Gastroesophageal sphincter (tissue), 4 donors: ENCODE measurements at regions not wholly inside any gene's neighbourhood (a gene's known extent, or its start where the extent isn't known, plus 50 kb on each side); places are given as distances from the start of the nearest gene placed in this dataset.

Experiments used
- ATAC-seq: fragments of 150-250 bp; one replicate; pipeline ENCODE4 v1.9.1; 2016; ENCODE audit warnings: mild to moderate bottlenecking, moderate library complexity
- H3K27ac ChIP-seq, 4 donors: fragments of 200-600 bp; sonication (generic) in 3 of 4; 1 replicate in 3 of 4; 2 replicates in 1 of 4; pipeline ENCODE4 v1.5.1; 2016 to 2019
- H3K27me3 ChIP-seq: fragments of 200-600 bp; sonication (generic); one replicate; pipeline ENCODE4 v1.5.1; 2019
- H3K36me3 ChIP-seq, 2 donors: fragments of 200-600 bp; sonication (generic); one replicate each; pipeline ENCODE4 v1.5.1; 2019; ENCODE audit warnings: control low read depth in 1 of 2
- H3K4me1 ChIP-seq, 3 donors: fragments of 200-600 bp; sonication (generic); 1 replicate in 2 of 3; 2 replicates in 1 of 3; pipeline ENCODE4 v1.5.1; 2016 to 2019; ENCODE audit warnings: control low read depth in 2 of 3
- H3K4me3 ChIP-seq, 2 donors: fragments of 200-600 bp; sonication (generic); one replicate each; pipeline ENCODE4 v1.5.1; 2019; ENCODE audit warnings: mild to moderate bottlenecking in 1 of 2, moderate library complexity in 1 of 2
- H3K9me3 ChIP-seq, 3 donors: fragments of 200-600 bp; sonication (generic); one replicate each; pipeline ENCODE4 v1.5.1; 2017 to 2019; ENCODE audit warnings: control low read depth in 2 of 3
- CTCF ChIP-seq, 4 experiments: fragments of 200-600 bp in 2 of 4; fragments of 450-650 bp in 2 of 4; sonication (generic) in 1 of 4; IDR thresholded peaks; one replicate each; pipeline ENCODE4 v1.5.1; 2017 to 2019; ENCODE audit warnings: antibody characterized with exemption in 4 of 4, mild to moderate bottlenecking in 2 of 4, moderate library complexity in 2 of 4
- EP300 ChIP-seq: sonication (generic); formaldehyde crosslinking; IDR thresholded peaks from one replicate; pipeline ENCODE4 v1.6.1; 2017; ENCODE audit warnings: antibody characterized with exemption, mild to moderate bottlenecking
- POLR2A ChIP-seq, 2 donors: fragments of 450-650 bp; IDR thresholded peaks; one replicate each; pipeline ENCODE4 v1.6.1; 2017; ENCODE audit warnings: antibody characterized with exemption in 2 of 2, mild to moderate bottlenecking in 2 of 2, moderate library complexity in 1 of 2
- POLR2AphosphoS5 ChIP-seq: sonication (generic); formaldehyde crosslinking; IDR thresholded peaks from one replicate; pipeline ENCODE4 v1.6.1; 2017; ENCODE audit warnings: antibody characterized with exemption
- WGBS, 2 donors: methylation state at CpG; one replicate each; pipeline ENCODE4 v1.1.5; 2018; ENCODE audit warnings: low coverage in 1 of 2; 5-methylcytosine and 5-hydroxymethylcytosine counted together

DNA sequence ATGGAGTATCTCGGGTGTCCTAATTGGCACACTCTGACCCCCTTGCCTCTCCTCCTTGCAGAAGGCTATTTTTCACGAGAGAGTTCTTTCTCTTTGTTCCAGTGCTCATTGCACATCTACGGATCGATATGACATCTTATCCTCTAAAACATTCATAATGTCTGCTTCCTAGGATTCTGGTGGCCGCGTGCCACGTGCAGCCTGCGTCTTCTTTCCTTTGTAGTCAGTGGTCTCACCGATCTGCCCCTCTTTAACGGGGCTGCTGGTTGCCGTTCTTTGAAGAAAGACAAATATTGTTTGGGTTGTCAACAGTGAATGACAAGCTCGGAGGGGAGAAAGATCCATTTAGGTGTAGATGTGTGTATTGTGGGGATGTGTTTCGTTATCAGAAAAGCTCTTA, 252.4 kb upstream of the WWC1 start:
- Histone ChIP-seq H3K36me3 (no peaks in the 10 kb centered on the region), H3K4me1 (no peaks in the 10 kb centered on the region), H3K9me3 (no peaks in the 10 kb centered on the region), H3K27me3 (peaks cover 8% of the 10 kb centered on the region), H3K27ac (no peak overlapping the region), H3K4me3 (no peak overlapping the region)
- 69 to 77% methylated on average over 9 of the region's 13 CpGs for WGBS, 2 donors
- TF ChIP-seq CTCF (IDR thresholded peaks at IDR 0.05): no peak
- ATAC-seq: no peak

DNA sequence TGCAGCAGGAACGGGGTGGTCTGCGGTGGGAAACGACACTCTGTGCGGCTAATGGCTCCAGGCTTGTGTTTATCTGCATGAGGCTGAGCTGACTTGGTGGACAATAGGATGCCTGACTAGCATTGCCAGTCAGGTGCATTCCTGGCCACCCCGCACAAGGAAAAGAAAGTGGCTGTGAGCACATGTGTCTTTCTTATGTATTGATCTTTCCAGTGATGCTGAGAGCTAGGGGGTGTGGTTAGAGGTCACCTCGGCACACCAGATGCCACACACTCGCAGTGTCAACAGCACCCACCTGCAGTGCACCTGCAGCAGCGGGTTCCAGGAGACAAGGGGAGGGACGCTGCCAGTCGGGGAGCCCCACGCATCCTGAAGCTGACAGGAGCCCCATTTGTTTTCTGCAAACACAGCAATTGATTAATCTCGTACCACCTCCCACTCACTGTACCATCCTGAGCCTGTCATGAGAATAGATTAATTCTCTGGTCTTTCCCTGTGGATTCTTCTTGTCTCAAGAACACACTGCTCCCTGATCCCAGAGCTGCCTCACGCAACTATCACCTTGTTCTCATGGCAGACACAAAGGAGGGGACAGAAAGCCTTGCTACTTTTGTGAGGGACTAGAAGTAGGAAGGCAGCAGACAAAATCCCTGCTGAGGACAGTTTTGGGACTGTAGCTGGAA, 251.7 kb upstream of the WWC1 start:
- ATAC-seq: no peak
- no peaks in the 10 kb centered on the region for H3K4me1 ChIP-seq
- no peak overlapping the region for H3K27ac ChIP-seq
- peaks cover 8% of the 10 kb centered on the region for H3K27me3 ChIP-seq
- no peaks in the 10 kb centered on the region for H3K9me3 ChIP-seq
- TF ChIP-seq POLR2A (IDR thresholded peaks at IDR 0.05): no peak
- no peak for TF ChIP-seq EP300
- no peak for TF ChIP-seq POLR2AphosphoS5
- no peak for TF ChIP-seq CTCF (IDR thresholded peaks at IDR 0.05)
- WGBS, 2 donors: 75% methylated on average over 11 of the region's 13 CpGs; no CpG with 5 or more reads in 1 of the 2 donors
- H3K36me3 ChIP-seq: no peaks in the 10 kb centered on the region
- H3K4me3 ChIP-seq: no peak overlapping the region

DNA sequence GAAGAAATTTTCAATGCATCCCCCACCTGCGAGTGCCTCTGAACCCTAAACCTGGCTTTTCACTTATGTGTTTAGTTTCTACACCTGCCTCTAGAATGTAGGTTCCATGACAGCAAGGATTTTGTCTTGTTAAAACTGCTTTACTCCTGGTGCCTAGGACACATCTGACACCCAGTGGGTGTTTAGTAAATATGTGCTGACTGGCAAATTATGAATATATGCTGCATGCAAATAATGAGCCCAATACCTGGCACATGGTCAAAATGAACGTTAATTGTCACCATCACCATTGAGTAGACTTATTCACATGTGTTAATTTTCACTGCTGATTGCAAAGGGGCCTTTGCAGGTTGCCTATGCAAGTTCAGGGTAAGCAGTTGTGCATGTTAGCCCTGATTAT, 249.9 kb upstream of the WWC1 start:
- H3K36me3 ChIP-seq: no peaks in the 10 kb centered on the region
- peaks cover 8% of the 10 kb centered on the region for H3K27me3 ChIP-seq
- H3K27ac ChIP-seq: no peak overlapping the region
- no peak for ATAC-seq
- no peak for TF ChIP-seq POLR2AphosphoS5
- TF ChIP-seq POLR2A (IDR thresholded peaks at IDR 0.05): no peak
- TF ChIP-seq CTCF (IDR thresholded peaks at IDR 0.05): no peak
- TF ChIP-seq EP300: no peak
- no peak overlapping the region for H3K4me3 ChIP-seq
- H3K9me3 ChIP-seq: no peaks in the 10 kb centered on the region
- 60 to 100% methylated on average over 2 of the region's 2 CpGs for whole genome bisulfite sequencing, 2 donors
- no peaks in the 10 kb centered on the region for H3K4me1 ChIP-seq

DNA sequence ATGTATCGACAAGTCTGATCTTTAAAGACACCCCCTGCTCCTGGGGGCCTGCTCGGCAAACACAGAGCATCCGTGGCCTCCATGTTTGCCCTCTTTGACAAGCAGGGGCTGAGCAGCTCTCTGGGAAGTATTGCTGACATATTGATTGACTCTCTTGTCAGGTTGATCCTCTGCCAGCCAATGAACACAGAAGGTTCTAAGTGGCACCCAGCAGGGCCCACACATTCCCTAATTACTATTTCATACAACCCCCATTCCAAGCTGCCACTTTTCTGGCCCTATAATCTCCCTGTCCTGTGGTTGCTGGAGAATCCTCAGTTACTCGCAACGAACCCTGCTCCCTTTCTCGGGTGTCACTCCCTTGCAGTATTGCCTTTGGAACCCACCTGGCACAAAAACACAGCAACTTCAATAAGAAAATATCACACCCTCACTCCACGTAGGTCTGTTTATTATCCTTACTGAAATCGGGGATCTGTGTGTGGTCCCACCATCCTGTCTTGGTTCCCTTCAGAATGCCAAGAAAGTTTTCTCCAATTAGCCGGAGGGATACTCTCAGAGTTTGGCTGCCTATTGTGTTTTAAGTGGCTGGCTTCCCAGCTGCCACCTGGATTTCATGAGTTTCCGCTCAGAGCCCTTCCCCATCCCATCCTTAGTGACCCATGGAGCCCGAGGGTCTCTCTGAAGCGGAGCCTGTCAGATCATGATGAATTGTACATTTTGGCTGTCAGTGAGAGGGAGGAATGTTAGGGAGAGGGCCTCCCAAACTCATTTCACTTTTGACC, 249.0 kb upstream of the WWC1 start:
- no peak overlapping the region for H3K27ac ChIP-seq

More for the DNA sequence above, 249.0 kb upstream of the WWC1 start:
- peaks cover 0 to 5% (median 0%) of the 10 kb centered on the region in 3 donors for H3K4me1 ChIP-seq
- H3K27me3 ChIP-seq: peaks cover 8% of the 10 kb centered on the region
- TF ChIP-seq CTCF (IDR thresholded peaks at IDR 0.05): no peak
- TF ChIP-seq POLR2A (IDR thresholded peaks at IDR 0.05): no peak
- TF ChIP-seq POLR2AphosphoS5: no peak
- TF ChIP-seq EP300: no peak
- H3K36me3 ChIP-seq: no peaks in the 10 kb centered on the region
- H3K9me3 ChIP-seq: no peaks in the 10 kb centered on the region
- no peak overlapping the region for H3K4me3 ChIP-seq
- no peak for ATAC-seq
- WGBS, 2 donors: 66 to 86% methylated on average over 3 to 12 of the region's 12 CpGs
